ENCODE measurements at regions not wholly inside any gene's neighbourhood (a gene's known extent, or its start where the extent isn't known, plus 50 kb on each side); places are given as distances from the start of the nearest gene placed in this dataset.

DNA sequence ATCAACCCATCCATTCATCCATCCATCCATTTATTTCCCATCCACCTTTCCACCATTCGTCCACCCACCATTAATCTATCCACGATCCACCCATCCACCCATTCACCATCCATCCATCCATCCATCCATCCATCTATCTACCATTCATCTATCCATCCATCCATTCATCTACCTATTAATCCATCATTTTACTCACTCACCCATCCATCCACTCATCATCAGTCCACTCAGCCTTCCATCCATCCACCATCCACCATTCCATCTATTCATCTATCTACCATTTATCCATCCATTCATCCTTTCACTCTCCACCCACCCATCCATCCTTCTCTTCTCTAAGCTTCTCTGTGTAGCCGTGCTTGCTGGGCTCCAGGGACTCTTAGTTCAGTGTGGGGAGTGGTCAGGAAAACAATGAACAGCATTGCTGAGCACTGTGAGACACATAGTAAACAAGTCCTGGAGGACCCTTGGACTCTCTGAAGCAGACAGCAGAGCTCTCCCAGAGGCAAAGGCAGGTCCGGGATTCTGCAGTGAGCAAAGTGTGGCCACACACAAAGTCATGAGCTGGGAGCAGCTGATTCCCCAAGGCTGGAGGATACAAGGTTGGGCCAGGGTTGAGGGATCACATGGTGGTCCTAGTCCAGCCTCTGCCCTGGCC is 642.2 kb downstream of the BRD1 start:
- TF ChIP-seq, protein P1, sequence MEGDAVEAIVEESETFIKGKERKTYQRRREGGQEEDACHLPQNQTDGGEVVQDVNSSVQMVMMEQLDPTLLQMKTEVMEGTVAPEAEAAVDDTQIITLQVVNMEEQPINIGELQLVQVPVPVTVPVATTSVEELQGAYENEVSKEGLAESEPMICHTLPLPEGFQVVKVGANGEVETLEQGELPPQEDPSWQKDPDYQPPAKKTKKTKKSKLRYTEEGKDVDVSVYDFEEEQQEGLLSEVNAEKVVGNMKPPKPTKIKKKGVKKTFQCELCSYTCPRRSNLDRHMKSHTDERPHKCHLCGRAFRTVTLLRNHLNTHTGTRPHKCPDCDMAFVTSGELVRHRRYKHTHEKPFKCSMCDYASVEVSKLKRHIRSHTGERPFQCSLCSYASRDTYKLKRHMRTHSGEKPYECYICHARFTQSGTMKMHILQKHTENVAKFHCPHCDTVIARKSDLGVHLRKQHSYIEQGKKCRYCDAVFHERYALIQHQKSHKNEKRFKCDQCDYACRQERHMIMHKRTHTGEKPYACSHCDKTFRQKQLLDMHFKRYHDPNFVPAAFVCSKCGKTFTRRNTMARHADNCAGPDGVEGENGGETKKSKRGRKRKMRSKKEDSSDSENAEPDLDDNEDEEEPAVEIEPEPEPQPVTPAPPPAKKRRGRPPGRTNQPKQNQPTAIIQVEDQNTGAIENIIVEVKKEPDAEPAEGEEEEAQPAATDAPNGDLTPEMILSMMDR (IDR thresholded peaks at IDR 0.05; ENCODE audit: low read depth, low read length, poor library complexity, severe bottlenecking): no peak
- TF ChIP-seq EZH2phosphoT487 (IDR thresholded peaks at IDR 0.05; ENCODE audit: borderline replicate concordance, low read length): no peak
